WTC11 (cell line): ENCODE measurements at regions not wholly inside any gene's neighbourhood (a gene's known extent, or its start where the extent isn't known, plus 50 kb on each side); places are given as distances from the start of the nearest gene placed in this dataset.

Experiments
- ATF3 ChIP-seq: sonication (generic); formaldehyde crosslinking; conservative IDR thresholded peaks from 2 replicates; pipeline ENCODE4 v1.8.1; 2022; ENCODE audit warnings: mild to moderate bottlenecking, missing genetic modification reagents
- CTCF ChIP-seq: fragments of 200-600 bp; IDR thresholded peaks from 2 replicates; pipeline ENCODE4 v1.8.0; 2022; ENCODE audit warnings: antibody characterized with exemption
- JUN ChIP-seq: sonication (generic); formaldehyde crosslinking; IDR thresholded peaks from 2 replicates; pipeline ENCODE4 v1.8.0; 2023; ENCODE audit warnings: mild to moderate bottlenecking, missing genetic modification reagents
- NFE2L1 ChIP-seq: sonication (generic); formaldehyde crosslinking; IDR thresholded peaks from 2 replicates; pipeline ENCODE4 v1.8.1; 2023; ENCODE audit warnings: missing genetic modification reagents
- SP1 ChIP-seq: sonication (generic); formaldehyde crosslinking; conservative IDR thresholded peaks from 2 replicates; pipeline ENCODE4 v1.8.1; 2022; ENCODE audit warnings: missing genetic modification reagents
- ZSCAN18 ChIP-seq: fragments of 250-450 bp; sonication (Bioruptor Pico); IDR thresholded peaks from 2 replicates; pipeline ENCODE4 v2.1.2; 2022; ENCODE audit warnings: mild to moderate bottlenecking, moderate library complexity

GRCh38 chr5:104189909-104190308, 627.3 kb upstream of the NUDT12 start:
- TF ChIP-seq CTCF: no peak
- no peak for TF ChIP-seq ATF3 (CRISPR knock-in tag)
- no peak for TF ChIP-seq NFE2L1 (CRISPR knock-in tag)
- TF ChIP-seq ZSCAN18: no peak
- no peak for TF ChIP-seq JUN
- no peak for TF ChIP-seq SP1 (CRISPR knock-in tag)
